GM21423 (cell line): ENCODE measurements at regions not wholly inside any gene's neighbourhood (a gene's known extent, or its start where the extent isn't known, plus 50 kb on each side); places are given as distances from the start of the nearest gene placed in this dataset.
"Not testable (repeated sequence)": the region's sequence is repeated elsewhere in the genome, so short reads cannot be mapped to it uniquely, and the experiment has no call there.

Experiments
- ATAC-seq: cut with Tn5 transposase; IDR thresholded peaks from one replicate; pipeline ENCODE4 v1.9.1; 2021; ENCODE audit warnings: mild to moderate bottlenecking, moderate library complexity; ENCODE audit not compliant: unreplicated experiment

GRCh38 chr13:62906469-62906868 lies 1490.8 kb upstream of the PCDH20 start:
- ATAC-seq, result no peak

DNA sequence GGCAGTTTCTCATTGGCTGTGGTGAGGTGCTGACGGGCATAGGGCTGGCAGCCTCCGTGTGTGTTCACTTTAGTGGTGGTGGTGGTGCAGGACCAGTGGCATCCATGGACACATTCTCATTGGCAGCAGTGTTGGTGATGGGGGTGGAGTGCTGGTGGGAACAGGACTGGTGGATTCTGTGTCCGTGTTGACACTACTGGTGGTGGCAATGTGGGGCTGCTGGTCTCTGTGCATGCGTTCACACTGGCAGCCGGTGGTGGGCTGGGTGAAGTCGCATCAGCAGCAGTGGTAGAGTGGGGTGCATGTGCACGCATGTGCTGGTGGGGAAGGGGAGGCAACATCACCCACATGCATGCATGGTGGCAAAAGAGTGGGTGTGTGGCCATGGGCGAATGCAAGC lies 1471.4 kb upstream of the PCDH20 start:
- ATAC-seq, result no peak

GRCh38 chr13:62879071-62879470 lies 1463.4 kb upstream of the PCDH20 start:
- no peak for ATAC-seq

GRCh38 chr13:62875118-62875640 lies 1459.5 kb upstream of the PCDH20 start:
- ATAC-seq, result no peak

DNA sequence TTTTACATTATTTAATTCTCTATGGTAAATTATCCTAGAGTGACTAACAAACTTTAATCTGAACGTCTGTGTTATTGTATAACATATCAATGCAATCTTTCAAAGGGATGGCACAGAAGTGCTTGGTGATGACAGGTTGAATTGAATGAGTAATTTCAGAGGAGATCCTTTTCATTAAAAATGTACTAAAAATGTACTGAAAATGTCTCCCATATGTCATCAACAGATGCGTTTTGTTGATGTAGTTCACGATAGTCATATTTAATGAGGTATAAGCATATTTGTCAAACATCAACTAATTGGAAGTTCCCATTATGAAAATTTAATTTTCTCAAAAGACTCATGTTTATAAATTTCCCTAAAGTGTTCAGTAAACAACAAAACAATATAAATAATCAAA lies 1434.7 kb upstream of the PCDH20 start:
- no peak for ATAC-seq

- no peak for ATAC-seq
Measured at GRCh38 chr13:62847520-62847919, 1431.9 kb upstream of the PCDH20 start.

GRCh38 chr13:62846302-62846701 lies 1430.7 kb upstream of the PCDH20 start:
- ATAC-seq, result no peak

DNA sequence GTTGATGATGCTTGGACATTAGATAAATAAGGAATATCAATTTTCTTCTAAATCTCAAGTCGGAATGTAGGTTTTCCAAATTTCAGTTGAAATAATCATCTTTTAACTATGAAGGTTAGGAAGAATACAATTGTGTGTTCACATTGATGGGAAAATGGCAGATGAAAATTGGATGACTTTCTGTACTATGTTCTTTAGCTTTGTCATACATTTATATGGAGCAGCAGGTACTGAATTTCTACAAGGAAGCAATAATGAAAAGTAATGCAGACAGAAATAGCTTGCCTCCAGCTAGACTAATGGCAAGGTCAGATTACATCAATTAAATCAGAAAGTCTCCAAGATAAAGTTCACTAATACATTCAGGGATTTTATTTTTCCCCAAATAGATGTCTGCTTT lies 1423.7 kb upstream of the PCDH20 start:
- ATAC-seq, result no peak

DNA sequence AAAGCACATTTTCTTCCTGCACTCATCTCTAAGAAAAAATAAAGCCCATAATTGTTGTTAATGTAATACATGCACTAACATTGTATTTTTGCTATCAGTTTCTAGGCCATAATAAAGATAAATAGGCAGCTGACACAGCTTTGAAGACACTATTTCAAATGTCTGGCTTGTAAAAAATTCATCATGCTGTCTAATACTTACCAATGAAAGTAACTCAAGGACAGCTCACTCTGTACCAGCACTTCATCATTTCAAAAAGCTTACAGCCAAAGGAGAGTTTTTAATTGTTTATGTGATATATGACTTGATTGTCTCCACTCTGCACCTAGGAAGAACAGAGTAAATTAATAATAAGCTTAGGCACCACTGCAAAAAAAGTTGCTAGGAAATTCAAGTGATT lies 1423.3 kb upstream of the PCDH20 start:
- no peak for ATAC-seq

DNA sequence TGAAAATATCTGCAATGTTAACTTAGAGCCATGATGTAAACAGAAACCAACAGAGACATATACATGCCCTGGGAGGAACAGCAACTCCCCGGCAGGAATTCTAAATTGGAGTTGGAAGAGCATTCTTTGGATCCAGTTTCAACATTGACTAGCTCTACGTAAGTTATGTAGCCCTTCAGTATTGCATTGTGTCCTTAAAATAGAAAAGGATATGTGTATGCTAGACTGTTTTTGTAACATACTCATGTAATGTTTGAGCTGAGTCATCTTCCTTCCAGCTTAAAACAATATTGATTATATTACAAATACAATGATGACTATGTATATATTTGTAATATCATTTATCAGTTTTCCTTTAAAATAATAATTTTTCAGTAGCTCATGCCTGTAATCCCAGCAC lies 1422.2 kb upstream of the PCDH20 start:
- ATAC-seq, result no peak

DNA sequence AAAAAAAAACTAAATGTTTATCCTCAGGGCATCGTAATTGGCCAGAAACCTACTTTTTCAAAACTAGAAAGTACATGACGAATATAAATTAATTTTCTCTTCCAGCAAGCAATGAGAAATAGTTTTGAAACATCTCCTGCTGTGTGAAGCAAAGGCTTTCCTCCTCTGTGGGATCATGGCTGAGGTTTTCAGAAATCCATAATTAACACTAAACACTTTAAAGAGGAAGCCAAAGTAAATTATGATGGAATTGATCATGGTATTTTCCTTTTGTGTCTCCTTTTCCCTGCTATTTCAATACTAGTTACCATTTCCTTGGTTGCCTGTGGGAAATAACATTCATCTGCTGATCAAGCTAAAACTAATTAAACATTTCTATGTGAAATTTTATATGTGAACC lies 1413.8 kb upstream of the PCDH20 start:
- no peak for ATAC-seq

GRCh38 chr13:62799931-62800436 lies 1384.3 kb upstream of the PCDH20 start:
- ATAC-seq, result no peak

DNA sequence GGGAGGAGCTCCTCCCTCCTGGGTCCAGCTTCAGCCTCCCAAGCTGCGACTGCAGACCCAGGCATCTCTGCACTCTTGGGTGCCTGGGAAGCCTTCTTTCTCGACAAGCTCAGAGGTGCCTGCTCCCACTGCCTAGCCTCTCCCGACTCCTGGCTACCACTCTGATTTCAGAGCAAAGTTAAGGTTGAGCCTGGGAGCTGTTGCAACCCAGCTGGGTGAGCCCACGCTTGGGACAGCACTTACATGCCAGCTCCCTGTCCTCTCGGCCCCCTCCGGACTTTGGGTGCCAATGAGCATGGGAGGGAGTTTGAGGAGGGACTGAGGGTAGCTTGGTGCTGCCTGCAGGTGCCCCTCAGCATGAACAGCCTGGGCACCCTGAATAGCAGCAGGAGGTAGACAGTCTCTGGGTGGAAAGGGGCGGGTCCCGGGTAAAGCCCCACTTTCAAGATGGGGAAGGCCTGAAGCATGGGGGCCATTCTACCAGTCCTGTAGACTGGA lies 1383.4 kb upstream of the PCDH20 start:
- no peak for ATAC-seq

DNA sequence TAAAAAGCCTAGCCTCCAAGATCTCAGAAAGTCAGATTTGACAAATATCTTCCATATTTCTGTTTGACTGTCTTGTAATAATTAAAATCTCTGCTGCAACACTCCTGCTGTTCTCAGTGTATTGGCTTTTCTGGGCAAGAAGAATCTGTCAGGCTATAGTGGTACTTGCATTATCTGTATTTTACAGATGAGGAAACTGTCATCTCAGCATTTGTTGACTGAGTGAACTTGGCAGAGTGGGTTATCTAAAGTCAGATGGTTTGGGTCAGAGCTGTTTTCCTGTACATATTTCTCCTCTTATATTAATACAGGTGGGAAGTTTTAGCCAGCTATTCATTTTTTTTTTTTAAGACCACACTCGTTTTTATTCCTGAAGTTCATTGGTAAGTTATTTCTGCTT lies 1378.2 kb upstream of the PCDH20 start:
- ATAC-seq, result no peak

GRCh38 chr13:62781866-62782265 lies 1366.2 kb upstream of the PCDH20 start:
- ATAC-seq, result no peak

DNA sequence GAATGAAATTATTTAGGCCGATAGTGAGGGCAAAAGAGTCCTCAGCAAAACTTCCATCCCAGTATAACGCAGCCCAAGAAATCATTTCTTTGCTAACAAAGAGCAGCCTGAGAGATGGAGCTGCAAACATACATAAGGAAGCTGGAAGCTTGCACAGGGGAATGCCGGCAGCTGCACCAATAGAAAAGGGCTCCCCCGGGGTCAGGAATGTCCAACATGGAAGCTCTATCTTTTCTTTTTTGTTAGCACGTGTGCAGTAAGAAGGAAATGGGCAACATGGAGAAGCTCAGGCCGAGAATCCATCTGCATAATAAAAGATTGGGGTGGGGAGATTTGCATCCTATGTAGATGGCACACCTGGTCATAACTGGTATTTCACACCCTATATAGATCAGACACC lies 1363.5 kb upstream of the PCDH20 start:
- no peak for ATAC-seq

DNA sequence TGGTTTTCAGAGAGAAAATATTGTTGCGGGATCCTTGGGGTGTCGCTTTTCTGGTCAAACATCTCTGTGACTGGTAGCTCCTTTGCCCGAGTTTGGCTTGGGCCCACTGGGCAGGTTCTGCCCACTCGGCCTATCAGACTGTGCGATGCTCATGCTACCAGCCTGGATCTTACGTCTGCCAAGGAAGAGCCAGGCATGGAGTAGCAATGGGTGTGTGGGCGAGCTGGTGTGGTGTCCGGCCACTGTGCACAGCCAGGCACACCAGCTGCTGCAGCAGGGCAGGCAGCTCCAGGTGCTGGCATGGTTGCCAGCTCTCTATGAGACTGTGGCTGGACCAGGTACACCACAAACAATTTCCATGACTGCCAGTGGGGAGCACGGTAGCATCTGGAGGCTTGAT lies 1351.8 kb upstream of the PCDH20 start:
- ATAC-seq, result no peak

DNA sequence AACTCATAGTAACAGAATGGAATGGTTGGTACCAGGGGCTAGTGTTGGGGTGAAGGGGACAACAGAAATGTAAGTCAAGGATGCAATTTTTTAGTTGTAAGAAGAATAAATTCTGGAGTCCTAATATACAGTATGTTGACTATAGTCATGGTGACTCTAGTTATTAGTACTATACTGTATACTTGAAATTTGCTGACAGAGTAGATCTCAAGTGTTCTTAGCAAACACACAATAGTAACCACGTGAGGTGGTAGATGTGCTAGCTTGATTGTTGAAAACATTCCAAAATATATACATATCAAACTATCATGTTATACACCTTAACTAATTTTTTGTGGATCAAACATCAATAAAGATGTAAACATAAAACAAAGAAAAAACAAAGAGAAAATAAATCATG lies 1345.1 kb upstream of the PCDH20 start:
- no peak for ATAC-seq

- ATAC-seq, result no peak
Measured at GRCh38 chr13:62747629-62748028, 1332.0 kb upstream of the PCDH20 start.

DNA sequence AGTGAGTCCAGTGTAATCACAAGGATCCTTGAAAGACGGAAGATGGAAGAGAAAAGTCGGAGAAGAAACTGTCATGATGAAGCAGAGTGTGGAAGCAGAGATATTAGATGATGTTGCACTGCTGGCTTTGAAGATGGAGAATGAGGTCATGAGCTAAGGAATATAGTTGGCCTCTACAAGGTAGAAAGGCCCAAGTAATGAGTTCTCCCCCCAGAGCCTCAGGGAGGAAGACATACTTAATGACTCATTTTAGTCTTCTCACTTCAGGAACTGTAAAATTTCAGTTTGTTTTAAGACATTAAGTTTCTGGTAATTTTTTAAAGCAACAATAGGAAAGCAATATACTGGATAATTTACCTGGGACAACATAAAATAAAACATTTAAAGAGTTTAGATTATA lies 1331.5 kb upstream of the PCDH20 start:
- ATAC-seq, result no peak

- ATAC-seq, result not testable (repeated sequence)
Measured at GRCh38 chr13:62729746-62730145, 1314.1 kb upstream of the PCDH20 start.

GRCh38 chr13:62721893-62722292 lies 1306.2 kb upstream of the PCDH20 start:
- ATAC-seq, result no peak

GRCh38 chr13:62711948-62712347 lies 1296.3 kb upstream of the PCDH20 start:
- not testable (repeated sequence) for ATAC-seq
